22Rv1 (cell line): ENCODE measurements at regions not wholly inside any gene's neighbourhood (a gene's known extent, or its start where the extent isn't known, plus 50 kb on each side); places are given as distances from the start of the nearest gene placed in this dataset.
"Not testable (repeated sequence)": the region's sequence is repeated elsewhere in the genome, so short reads cannot be mapped to it uniquely, and the experiment has no call there.

ENCODE experiments used
- H3K27ac ChIP-seq: fragments of 450-650 bp; 2 replicates; pipeline ENCODE4 v1.5.1; 2017
- CTCF ChIP-seq: fragments of 450-650 bp; IDR thresholded peaks from 2 replicates; pipeline ENCODE4 v1.5.1; 2017; ENCODE audit warnings: mild to moderate bottlenecking
- ZFX ChIP-seq: fragments of 450-650 bp; IDR thresholded peaks from 2 replicates; pipeline ENCODE4 v1.6.1; 2017; ENCODE audit warnings: antibody characterized with exemption, borderline replicate concordance

- no peak overlapping the region for H3K27ac ChIP-seq
- TF ChIP-seq ZFX (no peak), CTCF (no peak)
These were observed 181.1 kb upstream of the TENT5A start for GRCh38 chr6:81933608-81934051.

- no peak overlapping the region for H3K27ac ChIP-seq
- TF ChIP-seq ZFX: no peak
- no peak for TF ChIP-seq CTCF
These were observed 180.6 kb upstream of the TENT5A start for GRCh38 chr6:81933089-81933488.

GRCh38 chr6:81932448-81932847, 180.0 kb upstream of the TENT5A start:
- not testable (repeated sequence) for H3K27ac ChIP-seq

- no peak overlapping the region for H3K27ac ChIP-seq
- TF ChIP-seq CTCF (no peak), ZFX (no peak)
These were observed 177.3 kb upstream of the TENT5A start for GRCh38 chr6:81929828-81930227.

GRCh38 chr6:81925201-81925600, 172.7 kb upstream of the TENT5A start:
- H3K27ac ChIP-seq: no peak overlapping the region
- no peak for TF ChIP-seq CTCF
- no peak for TF ChIP-seq ZFX

- H3K27ac ChIP-seq: no peak overlapping the region
- TF ChIP-seq CTCF: no peak
These were observed 157.8 kb upstream of the TENT5A start for GRCh38 chr6:81909981-81910900.

- no peak for TF ChIP-seq CTCF
- no peak for TF ChIP-seq ZFX
- H3K27ac ChIP-seq: no peak overlapping the region
These were observed 156.7 kb upstream of the TENT5A start for GRCh38 chr6:81909162-81909561.
